ENCODE measurements at regions not wholly inside any gene's neighbourhood (a gene's known extent, or its start where the extent isn't known, plus 50 kb on each side); places are given as distances from the start of the nearest gene placed in this dataset.

- TF ChIP-seq CTCF (IDR thresholded peaks at IDR 0.05; ENCODE audit: low read length), result no peak
- no peak for TF ChIP-seq EZH2 (optimal IDR thresholded peaks at IDR 0.05; ENCODE audit: low read depth, low read length)
- TF ChIP-seq EZH2phosphoT487 (IDR thresholded peaks at IDR 0.05; ENCODE audit: low read length), result no peak
Observed at GRCh38 chr6:14361297-14361696, 243.7 kb downstream of the CD83 start.

All from MM.1S (cell line).